Neuron (in vitro differentiated cells): ENCODE measurements at regions not wholly inside any gene's neighbourhood (a gene's known extent, or its start where the extent isn't known, plus 50 kb on each side); places are given as distances from the start of the nearest gene placed in this dataset.
"Not testable (repeated sequence)": the region's sequence is repeated elsewhere in the genome, so short reads cannot be mapped to it uniquely, and the experiment has no call there.

Source experiments
- H2AFZ ChIP-seq: one replicate; pipeline ENCODE4 v1.6.1; 2013; ENCODE audit warnings: low read depth, mild to moderate bottlenecking, inconsistent platforms, low read length, moderate library complexity
- H3K27me3 ChIP-seq: one replicate; pipeline ENCODE4 v1.6.1; 2013; ENCODE audit warnings: low read length; ENCODE audit not compliant: insufficient read depth
- H3K36me3 ChIP-seq: one replicate; pipeline ENCODE4 v1.6.1; 2013; ENCODE audit warnings: low read length; ENCODE audit not compliant: insufficient read depth
- H3K4me1 ChIP-seq: one replicate; pipeline ENCODE4 v1.6.1; 2013; ENCODE audit warnings: low read length; ENCODE audit not compliant: insufficient read depth
- H3K4me3 ChIP-seq: 2 replicates; pipeline ENCODE4 v1.5.1; 2013; ENCODE audit warnings: mild to moderate bottlenecking, low read length, moderate library complexity
- H3K9me3 ChIP-seq: one replicate; pipeline ENCODE4 v1.6.1; 2013; ENCODE audit warnings: low read length

DNA sequence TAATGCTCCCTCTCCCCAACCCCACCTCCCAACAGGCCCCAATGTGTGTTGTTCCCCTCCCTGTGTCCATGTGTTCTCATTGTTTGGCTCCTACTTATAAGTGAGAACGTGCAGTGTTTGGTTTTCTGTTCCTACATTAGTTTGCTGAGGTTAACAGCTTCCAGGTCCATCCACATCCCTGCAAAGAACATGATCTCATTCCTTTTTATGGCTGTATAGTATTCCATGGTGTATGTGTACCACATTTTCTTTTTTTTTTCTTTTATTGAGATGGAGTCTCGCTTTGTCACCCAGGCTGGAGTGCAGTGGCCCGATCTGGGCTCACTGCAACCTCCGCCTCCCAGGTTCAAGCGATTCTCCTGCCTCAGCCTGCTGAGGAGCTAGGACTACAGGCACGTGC lies 86.8 kb downstream of the RAP2B start:
- not testable (repeated sequence) for H3K4me1 ChIP-seq, H2AFZ ChIP-seq, H3K27me3 ChIP-seq, H3K36me3 ChIP-seq, H3K4me3 ChIP-seq, H3K9me3 ChIP-seq

- Histone ChIP-seq H3K9me3 (no peaks in the 10 kb centered on the region), H3K27me3 (no peaks in the 10 kb centered on the region), H2AFZ (no peak overlapping the region), H3K4me3 (no peak overlapping the region), H3K4me1 (no peaks in the 10 kb centered on the region), H3K36me3 (no peaks in the 10 kb centered on the region)
Observed at GRCh38 chr3:153249906-153250305, 87.9 kb downstream of the RAP2B start.

DNA sequence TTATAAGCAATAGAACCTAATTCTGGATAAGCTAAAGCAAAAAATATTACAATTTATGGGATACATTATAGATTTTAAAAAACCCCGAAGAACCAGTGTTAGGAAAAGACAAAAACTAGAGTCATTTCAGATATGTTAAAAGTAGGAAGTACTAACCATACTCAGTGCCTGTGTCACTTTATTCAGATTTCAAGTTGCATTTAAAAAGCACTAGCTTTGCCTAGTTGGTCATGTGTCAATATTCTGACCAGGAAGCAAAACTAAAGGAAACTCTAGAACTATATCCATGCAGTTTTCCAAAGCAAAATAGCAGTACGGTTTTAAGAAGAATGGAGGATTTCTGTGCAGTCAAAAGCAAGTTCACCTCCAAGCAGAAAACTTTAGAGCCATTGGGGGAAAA lies 88.4 kb downstream of the RAP2B start:
- Histone ChIP-seq H3K27me3 (no peaks in the 10 kb centered on the region), H3K9me3 (no peaks in the 10 kb centered on the region), H3K4me3 (no peak overlapping the region), H2AFZ (no peak overlapping the region), H3K36me3 (no peaks in the 10 kb centered on the region), H3K4me1 (no peaks in the 10 kb centered on the region)

DNA sequence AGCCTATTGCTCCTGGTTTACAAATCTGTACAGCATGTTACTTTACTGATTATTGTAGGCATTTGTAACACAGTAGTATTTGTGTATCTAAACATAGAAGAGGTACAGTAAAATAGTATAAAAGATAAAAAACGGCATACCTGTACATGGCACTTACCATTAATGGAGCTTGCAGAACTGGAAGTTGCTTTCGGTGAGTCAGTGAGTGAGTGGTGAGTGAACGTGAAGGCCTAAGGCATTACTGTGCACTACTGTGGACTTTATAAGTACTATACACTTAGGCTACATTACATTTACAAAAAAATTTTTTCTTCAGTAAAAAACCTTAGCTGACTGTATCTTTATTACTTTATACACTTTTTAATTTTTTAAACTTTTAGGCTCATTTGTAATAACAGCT lies 90.9 kb downstream of the RAP2B start:
- Histone ChIP-seq H2AFZ (no peak overlapping the region), H3K27me3 (no peaks in the 10 kb centered on the region), H3K36me3 (no peaks in the 10 kb centered on the region), H3K9me3 (no peaks in the 10 kb centered on the region), H3K4me3 (no peak overlapping the region), H3K4me1 (no peaks in the 10 kb centered on the region)

GRCh38 chr3:153254361-153254760 lies 92.3 kb downstream of the RAP2B start:
- Histone ChIP-seq H2AFZ (no peak overlapping the region), H3K27me3 (no peaks in the 10 kb centered on the region), H3K4me3 (no peak overlapping the region), H3K4me1 (no peaks in the 10 kb centered on the region), H3K9me3 (no peaks in the 10 kb centered on the region), H3K36me3 (no peaks in the 10 kb centered on the region)

DNA sequence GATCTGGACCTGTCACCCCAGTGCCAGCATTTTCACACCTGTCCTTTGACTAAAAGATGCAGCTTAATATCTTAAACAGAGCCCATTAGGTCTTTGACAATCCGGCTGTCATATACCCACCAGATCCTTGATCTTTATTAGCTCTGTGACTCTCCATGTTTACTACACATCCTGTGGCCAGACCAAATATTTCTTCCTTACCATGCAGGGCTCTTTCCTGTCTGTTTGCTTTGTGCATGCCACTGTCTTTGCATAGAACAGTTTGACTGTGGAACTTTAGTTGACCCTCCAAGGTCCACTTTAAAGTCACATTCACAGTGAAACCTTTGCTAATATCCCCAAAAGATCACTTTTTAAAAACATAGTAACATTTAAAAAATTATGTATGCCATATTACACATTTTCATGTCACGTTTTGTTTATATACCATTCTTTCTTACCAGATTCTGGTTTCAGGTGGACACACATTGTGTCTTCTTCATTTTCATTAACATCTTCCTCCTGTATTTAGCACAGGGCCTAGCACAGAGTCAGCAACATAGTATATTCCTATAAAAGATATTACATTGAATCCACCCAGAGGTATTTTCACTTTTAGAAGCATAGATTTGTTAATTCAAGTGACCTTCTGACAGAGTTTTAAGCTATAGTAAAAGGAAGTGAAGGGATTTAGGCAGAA lies 95.8 kb downstream of the RAP2B start:
- no peak overlapping the region for H3K4me3 ChIP-seq
- no peaks in the 10 kb centered on the region for H3K27me3 ChIP-seq
- no peaks in the 10 kb centered on the region for H3K4me1 ChIP-seq
- H2AFZ ChIP-seq: no peak overlapping the region
- H3K36me3 ChIP-seq: no peaks in the 10 kb centered on the region
- no peaks in the 10 kb centered on the region for H3K9me3 ChIP-seq

DNA sequence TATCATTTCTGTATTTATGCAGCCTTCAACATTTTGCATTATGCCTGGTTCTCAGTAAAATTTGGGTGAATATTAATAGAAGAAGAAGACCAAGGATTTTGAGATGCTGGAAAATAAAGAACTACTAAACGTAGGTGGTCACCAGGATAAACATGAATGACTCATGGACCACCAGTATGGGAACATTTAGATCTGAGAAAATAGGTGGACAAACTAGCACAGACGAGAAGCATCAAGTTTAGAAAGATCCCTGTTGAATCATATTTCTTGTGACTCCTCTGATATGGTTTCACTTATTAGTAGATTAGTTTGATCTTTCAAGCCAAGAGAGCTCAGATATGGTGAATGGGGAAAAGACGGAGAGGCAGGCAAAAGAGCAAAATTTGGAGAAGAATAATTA lies 97.9 kb downstream of the RAP2B start:
- Histone ChIP-seq H3K4me1 (no peaks in the 10 kb centered on the region), H3K9me3 (no peaks in the 10 kb centered on the region), H2AFZ (no peak overlapping the region), H3K36me3 (no peaks in the 10 kb centered on the region), H3K4me3 (no peak overlapping the region), H3K27me3 (no peaks in the 10 kb centered on the region)

DNA sequence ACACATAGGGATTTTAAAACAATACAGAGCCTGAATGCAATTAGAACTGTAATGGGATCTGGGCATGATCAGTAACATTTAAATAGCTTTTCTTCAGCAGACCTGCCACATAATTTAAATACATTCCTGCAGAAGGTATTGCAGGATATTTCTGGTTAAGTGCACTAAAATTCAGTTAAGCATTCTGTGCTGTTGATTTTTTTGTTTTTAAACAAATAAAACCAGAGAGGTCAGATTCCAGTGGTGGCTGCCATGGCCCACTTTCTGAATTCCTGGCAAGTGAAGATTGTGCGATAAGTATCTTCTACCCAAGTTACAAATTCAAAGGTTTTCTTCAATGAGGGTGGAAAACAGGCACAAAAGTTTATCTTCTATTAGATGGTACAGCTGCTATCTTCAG lies 98.7 kb downstream of the RAP2B start:
- no peaks in the 10 kb centered on the region for H3K4me1 ChIP-seq
- H3K4me3 ChIP-seq: no peak overlapping the region
- H2AFZ ChIP-seq: no peak overlapping the region
- no peaks in the 10 kb centered on the region for H3K27me3 ChIP-seq
- no peaks in the 10 kb centered on the region for H3K9me3 ChIP-seq
- H3K36me3 ChIP-seq: no peaks in the 10 kb centered on the region

GRCh38 chr3:153266619-153267018 lies 104.6 kb downstream of the RAP2B start:
- Histone ChIP-seq H3K9me3 (no peaks in the 10 kb centered on the region), H3K27me3 (no peaks in the 10 kb centered on the region), H3K4me1 (no peaks in the 10 kb centered on the region), H3K36me3 (no peaks in the 10 kb centered on the region), H3K4me3 (no peak overlapping the region), H2AFZ (no peak overlapping the region)

- no peak overlapping the region for H2AFZ ChIP-seq
- no peaks in the 10 kb centered on the region for H3K4me1 ChIP-seq
- H3K36me3 ChIP-seq: no peaks in the 10 kb centered on the region
- no peaks in the 10 kb centered on the region for H3K27me3 ChIP-seq
- no peaks in the 10 kb centered on the region for H3K9me3 ChIP-seq
- H3K4me3 ChIP-seq: no peak overlapping the region
Observed at GRCh38 chr3:153268564-153269279, 106.7 kb downstream of the RAP2B start.

- Histone ChIP-seq H2AFZ (no peak overlapping the region), H3K9me3 (no peaks in the 10 kb centered on the region), H3K4me3 (no peak overlapping the region), H3K4me1 (no peaks in the 10 kb centered on the region), H3K27me3 (no peaks in the 10 kb centered on the region), H3K36me3 (no peaks in the 10 kb centered on the region)
Observed at GRCh38 chr3:153269730-153270129, 107.7 kb downstream of the RAP2B start.

DNA sequence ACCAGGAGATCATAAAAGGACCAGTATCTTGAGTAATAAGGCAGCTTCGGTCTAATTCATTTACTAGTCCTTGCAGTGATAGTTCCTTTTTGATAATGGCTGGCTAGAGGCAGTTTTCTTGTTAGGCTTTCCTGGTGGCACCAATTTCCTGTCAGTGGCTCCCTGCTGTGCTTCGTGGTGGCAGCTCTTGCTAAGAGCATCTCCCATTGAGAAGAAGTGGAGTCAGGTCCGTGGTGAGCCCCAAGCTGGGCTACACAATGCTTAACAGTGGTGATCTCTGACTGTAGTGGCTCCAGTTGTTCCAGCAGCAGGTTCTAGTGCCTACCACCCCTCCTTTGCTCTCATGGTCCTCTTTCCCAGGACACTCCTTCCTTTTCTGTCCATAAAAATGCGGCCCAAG lies 111.2 kb downstream of the RAP2B start:
- Histone ChIP-seq H3K4me3 (no peak overlapping the region), H3K36me3 (no peaks in the 10 kb centered on the region), H3K4me1 (no peaks in the 10 kb centered on the region), H3K9me3 (no peaks in the 10 kb centered on the region), H2AFZ (no peak overlapping the region), H3K27me3 (no peaks in the 10 kb centered on the region)

DNA sequence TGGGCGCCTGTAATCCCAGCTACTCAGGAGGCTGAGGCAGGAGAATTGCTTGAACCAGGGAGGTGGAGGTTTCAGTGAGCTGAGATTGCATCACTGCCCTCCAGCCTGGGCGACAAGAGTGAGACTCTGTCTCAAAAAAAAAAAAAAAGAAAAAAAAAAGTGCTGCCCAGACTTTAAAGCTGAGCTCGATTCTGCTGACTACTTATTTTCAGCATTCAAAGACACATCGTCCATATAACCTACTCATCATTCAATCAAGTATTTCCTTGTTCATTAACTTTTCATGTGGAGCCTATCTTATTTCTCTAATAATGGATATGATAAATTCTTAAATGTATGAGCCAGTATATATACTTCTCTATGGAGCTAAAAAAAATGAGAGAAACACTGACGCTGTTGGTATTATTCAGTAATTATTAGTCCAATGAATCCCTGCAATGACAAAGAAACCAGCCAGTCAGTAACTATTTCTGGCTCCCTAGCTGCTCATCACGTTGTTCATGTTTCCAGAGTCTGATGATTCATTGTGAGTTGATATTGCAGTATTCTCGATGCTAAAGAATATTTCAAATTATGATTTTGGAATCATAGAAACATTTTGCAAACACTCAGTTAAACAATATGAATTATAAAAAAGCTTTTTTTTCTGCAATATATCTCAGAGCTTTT lies 111.9 kb downstream of the RAP2B start:
- H2AFZ ChIP-seq: no peak overlapping the region

More for the DNA sequence above, 111.9 kb downstream of the RAP2B start:
- H3K36me3 ChIP-seq: no peaks in the 10 kb centered on the region
- H3K4me1 ChIP-seq: no peaks in the 10 kb centered on the region
- H3K4me3 ChIP-seq: no peak overlapping the region
- no peaks in the 10 kb centered on the region for H3K9me3 ChIP-seq
- H3K27me3 ChIP-seq: no peaks in the 10 kb centered on the region
